ENCODE measurements at regions not wholly inside any gene's neighbourhood (a gene's known extent, or its start where the extent isn't known, plus 50 kb on each side); places are given as distances from the start of the nearest gene placed in this dataset.

- Mint-ChIP-seq H3K4me1 (no peaks in the 10 kb centered on the region), H3K9me3 (no peaks in the 10 kb centered on the region), H3K27ac (no peak overlapping the region), H3K4me3 (no peak overlapping the region), H3K36me3 (ENCODE audit: low read depth) (no peaks in the 10 kb centered on the region), H3K27me3 (ENCODE audit: low read depth) (no peaks in the 10 kb centered on the region)
- no peak for TF ChIP-seq CTCF (IDR thresholded peaks at IDR 0.05; ENCODE audit: unreplicated experiment in 3 of 3)
These were observed 302.0 kb downstream of the ETV1 start for GRCh38 chr7:13687500-13687899.

- no peak overlapping the region for H3K4me3 Mint-ChIP-seq
- H3K36me3 Mint-ChIP-seq (ENCODE audit: low read depth): no peaks in the 10 kb centered on the region
- TF ChIP-seq CTCF (IDR thresholded peaks at IDR 0.05; ENCODE audit: unreplicated experiment in 3 of 3): no peak
- no peaks in the 10 kb centered on the region for H3K9me3 Mint-ChIP-seq
- H3K27ac Mint-ChIP-seq: no peak overlapping the region
- H3K27me3 Mint-ChIP-seq (ENCODE audit: low read depth): no peaks in the 10 kb centered on the region
- no peaks in the 10 kb centered on the region for H3K4me1 Mint-ChIP-seq
These were observed 296.9 kb downstream of the ETV1 start for GRCh38 chr7:13692548-13692947.

GRCh38 chr7:13702251-13702650 lies 287.2 kb downstream of the ETV1 start:
- TF ChIP-seq CTCF (IDR thresholded peaks at IDR 0.05; ENCODE audit: unreplicated experiment in 3 of 3): no peak
- Mint-ChIP-seq H3K9me3 (peaks cover 4% of the 10 kb centered on the region), H3K27ac (no peak overlapping the region), H3K4me3 (no peak overlapping the region), H3K36me3 (ENCODE audit: low read depth) (no peaks in the 10 kb centered on the region), H3K27me3 (ENCODE audit: low read depth) (no peaks in the 10 kb centered on the region), H3K4me1 (no peaks in the 10 kb centered on the region)

- no peak overlapping the region for H3K4me3 Mint-ChIP-seq
- H3K27ac Mint-ChIP-seq: no peak overlapping the region
- no peaks in the 10 kb centered on the region for H3K27me3 Mint-ChIP-seq (ENCODE audit: low read depth)
- H3K9me3 Mint-ChIP-seq: no peaks in the 10 kb centered on the region
- TF ChIP-seq CTCF (IDR thresholded peaks at IDR 0.05; ENCODE audit: unreplicated experiment in 3 of 3): no peak
- no peaks in the 10 kb centered on the region for H3K4me1 Mint-ChIP-seq
- no peaks in the 10 kb centered on the region for H3K36me3 Mint-ChIP-seq (ENCODE audit: low read depth)
These were observed 280.8 kb downstream of the ETV1 start for GRCh38 chr7:13708670-13709069.

- no peaks in the 10 kb centered on the region for H3K27me3 Mint-ChIP-seq (ENCODE audit: low read depth)
- no peak overlapping the region for H3K27ac Mint-ChIP-seq
These were observed 276.4 kb downstream of the ETV1 start for GRCh38 chr7:13713092-13713491.

More at GRCh38 chr7:13713092-13713491, 276.4 kb downstream of the ETV1 start:
- Mint-ChIP-seq H3K9me3 (no peaks in the 10 kb centered on the region), H3K36me3 (ENCODE audit: low read depth) (no peaks in the 10 kb centered on the region), H3K4me1 (no peaks in the 10 kb centered on the region), H3K4me3 (no peak overlapping the region)
- no peak for TF ChIP-seq CTCF (IDR thresholded peaks at IDR 0.05; ENCODE audit: unreplicated experiment in 3 of 3)
